ENCODE measurements at regions not wholly inside any gene's neighbourhood (a gene's known extent, or its start where the extent isn't known, plus 50 kb on each side); places are given as distances from the start of the nearest gene placed in this dataset.

DNA sequence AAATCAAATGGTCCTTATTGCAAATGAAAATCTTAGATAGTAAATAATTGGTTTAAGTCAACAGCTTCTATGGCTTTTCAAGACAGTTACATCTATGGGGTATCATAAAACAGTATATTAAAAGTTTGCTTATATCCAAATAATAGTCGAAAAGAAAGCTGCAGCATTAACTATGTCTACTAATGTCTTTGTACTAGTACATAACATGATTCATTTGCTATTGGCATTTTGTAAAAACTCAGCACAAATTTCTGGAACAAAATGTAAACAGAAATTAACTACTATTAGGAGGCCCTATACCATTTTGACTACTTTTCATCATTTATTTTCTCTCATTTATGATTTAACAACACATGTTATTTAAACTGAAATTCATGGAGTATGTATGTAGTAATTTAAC lies 1435.2 kb upstream of the PRR20A start:
- intact Hi-C loops (cut with DNase I), result no loop called here
- Histone ChIP-seq H3K36me3 (no peaks in the 10 kb centered on the region), H3K27ac (replicated peaks in 1 of 4) (no peak overlapping the region), H3K27me3 (no peaks in the 10 kb centered on the region), H3K4me3 (no peak overlapping the region), H3K4me1 (peaks cover 0 to 10% (median 3%) of the 10 kb centered on the region in 4 donors), H3K9me3 (no peaks in the 10 kb centered on the region)
- DNase-seq (ENCODE audit: extremely low spot score), result no peak
- WGBS, result 72% methylated on average over 1 of the region's 1 CpG
- no peak for TF ChIP-seq POLR2AphosphoS5 (IDR thresholded peaks at IDR 0.05)
- TF ChIP-seq, protein P1, sequence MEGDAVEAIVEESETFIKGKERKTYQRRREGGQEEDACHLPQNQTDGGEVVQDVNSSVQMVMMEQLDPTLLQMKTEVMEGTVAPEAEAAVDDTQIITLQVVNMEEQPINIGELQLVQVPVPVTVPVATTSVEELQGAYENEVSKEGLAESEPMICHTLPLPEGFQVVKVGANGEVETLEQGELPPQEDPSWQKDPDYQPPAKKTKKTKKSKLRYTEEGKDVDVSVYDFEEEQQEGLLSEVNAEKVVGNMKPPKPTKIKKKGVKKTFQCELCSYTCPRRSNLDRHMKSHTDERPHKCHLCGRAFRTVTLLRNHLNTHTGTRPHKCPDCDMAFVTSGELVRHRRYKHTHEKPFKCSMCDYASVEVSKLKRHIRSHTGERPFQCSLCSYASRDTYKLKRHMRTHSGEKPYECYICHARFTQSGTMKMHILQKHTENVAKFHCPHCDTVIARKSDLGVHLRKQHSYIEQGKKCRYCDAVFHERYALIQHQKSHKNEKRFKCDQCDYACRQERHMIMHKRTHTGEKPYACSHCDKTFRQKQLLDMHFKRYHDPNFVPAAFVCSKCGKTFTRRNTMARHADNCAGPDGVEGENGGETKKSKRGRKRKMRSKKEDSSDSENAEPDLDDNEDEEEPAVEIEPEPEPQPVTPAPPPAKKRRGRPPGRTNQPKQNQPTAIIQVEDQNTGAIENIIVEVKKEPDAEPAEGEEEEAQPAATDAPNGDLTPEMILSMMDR (IDR thresholded peaks at IDR 0.05), result no peak
- no peak for TF ChIP-seq POLR2A (IDR thresholded peaks at IDR 0.05; ENCODE audit: low read depth)
- TF ChIP-seq EP300 (IDR thresholded peaks at IDR 0.05), result no peak

DNA sequence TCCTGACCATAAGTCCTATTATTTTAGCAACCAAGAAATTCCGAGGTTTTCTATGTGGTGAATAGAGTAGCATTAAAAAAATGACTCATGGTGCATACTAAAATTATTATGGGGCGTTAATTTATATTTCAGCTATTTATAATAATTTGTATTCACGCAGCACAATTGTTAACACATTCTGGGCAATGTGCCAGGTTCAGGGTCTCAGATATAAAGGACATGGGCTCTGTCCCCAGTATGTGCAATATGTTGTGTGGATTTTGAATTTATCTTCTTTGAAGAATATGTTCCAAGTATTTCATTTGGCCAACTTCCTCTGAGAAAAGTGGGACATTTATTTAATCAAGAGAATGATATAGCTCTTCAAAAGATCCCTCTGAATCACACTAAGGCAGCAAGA lies 1434.7 kb upstream of the PRR20A start:
- TF ChIP-seq POLR2AphosphoS5 (IDR thresholded peaks at IDR 0.05) (no peak), POLR2A (IDR thresholded peaks at IDR 0.05; ENCODE audit: low read depth) (no peak), EP300 (IDR thresholded peaks at IDR 0.05) (no peak)
- TF ChIP-seq, protein P1 (IDR thresholded peaks at IDR 0.05), result no peak
- Histone ChIP-seq H3K9me3 (no peaks in the 10 kb centered on the region), H3K4me1 (peaks cover 0 to 10% (median 3%) of the 10 kb centered on the region in 4 donors), H3K4me3 (no peak overlapping the region), H3K27ac (replicated peaks in 1 of 4) (no peak overlapping the region), H3K27me3 (no peaks in the 10 kb centered on the region), H3K36me3 (no peaks in the 10 kb centered on the region)
- intact Hi-C loops (cut with DNase I), result no loop called here
- WGBS, result 32% methylated on average over 3 of the region's 3 CpGs
- no peak for DNase-seq (ENCODE audit: extremely low spot score)

DNA sequence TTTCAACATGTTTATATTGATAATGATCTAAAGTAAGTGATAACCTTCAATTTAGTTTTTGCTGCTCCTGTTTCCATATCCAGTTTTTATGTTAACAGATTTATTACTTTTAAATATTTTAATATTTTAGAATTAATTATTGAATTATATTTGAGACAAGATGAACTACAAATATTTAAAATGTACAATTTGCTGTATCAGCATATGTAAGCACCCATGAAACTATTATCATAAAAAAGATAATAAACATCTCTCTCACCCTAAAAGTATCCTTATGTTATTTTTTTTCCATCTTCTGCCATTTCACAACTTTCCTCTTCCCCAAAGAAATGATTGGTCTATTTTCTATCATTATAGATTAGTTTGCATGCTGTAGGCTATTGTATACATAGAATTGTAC lies 1426.6 kb upstream of the PRR20A start:
- Histone ChIP-seq H3K9me3 (peaks cover 0 to 5% (median 0%) of the 10 kb centered on the region in 4 donors), H3K27ac (replicated peaks in 1 of 4) (no peak overlapping the region), H3K4me1 (no peaks in the 10 kb centered on the region), H3K36me3 (no peaks in the 10 kb centered on the region), H3K27me3 (no peaks in the 10 kb centered on the region), H3K4me3 (no peak overlapping the region)
- TF ChIP-seq EP300 (IDR thresholded peaks at IDR 0.05) (no peak), POLR2AphosphoS5 (IDR thresholded peaks at IDR 0.05) (no peak), POLR2A (IDR thresholded peaks at IDR 0.05; ENCODE audit: low read depth) (no peak)
- TF ChIP-seq, protein P1 (IDR thresholded peaks at IDR 0.05), result no peak
- no peak for DNase-seq (ENCODE audit: extremely low spot score)
- intact Hi-C loops (cut with DNase I), result no loop called here

DNA sequence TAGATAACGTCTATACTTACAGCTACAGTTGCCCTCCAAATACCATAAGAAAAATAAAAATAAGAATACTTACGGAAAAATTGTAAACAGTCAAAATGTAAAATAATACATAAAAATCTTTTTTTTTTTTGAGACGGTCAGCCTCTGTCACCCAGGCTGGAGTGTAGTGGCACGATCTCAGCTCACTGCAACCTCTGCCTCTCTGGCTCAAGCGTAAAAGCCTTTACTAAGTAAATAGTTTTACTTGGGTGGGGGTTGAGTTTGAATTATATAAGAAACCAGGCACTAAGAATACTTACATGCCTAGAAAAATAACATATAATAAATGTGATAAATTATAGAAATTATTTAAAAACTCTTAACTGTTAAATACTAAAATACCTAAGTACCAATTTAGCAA lies 1413.0 kb upstream of the PRR20A start:
- no peaks in the 10 kb centered on the region for H3K27me3 ChIP-seq
- TF ChIP-seq, protein P1 (IDR thresholded peaks at IDR 0.05), result no peak
- no peak for TF ChIP-seq POLR2AphosphoS5 (IDR thresholded peaks at IDR 0.05)
- no peak for TF ChIP-seq POLR2A (IDR thresholded peaks at IDR 0.05; ENCODE audit: low read depth)
- no peak for TF ChIP-seq EP300 (IDR thresholded peaks at IDR 0.05)
- no peak overlapping the region for H3K4me3 ChIP-seq
- H3K27ac ChIP-seq (replicated peaks in 1 of 4), result no peak overlapping the region
- H3K36me3 ChIP-seq, result no peaks in the 10 kb centered on the region
- WGBS, result 80% methylated on average over 5 of the region's 5 CpGs
- no peaks in the 10 kb centered on the region for H3K9me3 ChIP-seq
- no peak for DNase-seq (ENCODE audit: extremely low spot score)
- intact Hi-C loops (cut with DNase I), result no loop called here
- no peaks in the 10 kb centered on the region for H3K4me1 ChIP-seq

DNA sequence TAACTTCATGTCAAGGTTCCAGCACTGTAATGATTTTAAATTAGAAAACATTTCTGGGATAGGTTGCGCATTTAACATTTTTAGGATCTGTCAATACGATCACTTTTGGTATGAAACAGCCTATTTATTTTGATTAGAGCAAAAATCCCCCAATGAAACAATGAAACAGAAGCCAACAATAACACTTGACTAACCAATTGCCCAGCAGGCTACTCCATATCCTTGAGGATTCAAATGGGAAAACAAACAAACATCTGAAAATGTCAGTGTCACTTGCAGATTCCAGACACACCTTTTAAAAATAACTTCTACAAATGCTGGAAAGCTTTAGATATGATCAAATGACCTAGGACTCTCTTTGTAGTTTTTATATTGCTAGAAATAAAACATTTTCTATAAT lies 1412.5 kb upstream of the PRR20A start:
- Histone ChIP-seq H3K36me3 (no peaks in the 10 kb centered on the region), H3K4me1 (no peaks in the 10 kb centered on the region), H3K9me3 (no peaks in the 10 kb centered on the region), H3K27me3 (no peaks in the 10 kb centered on the region), H3K27ac (replicated peaks in 1 of 4) (no peak overlapping the region), H3K4me3 (no peak overlapping the region)
- TF ChIP-seq, protein P1 (IDR thresholded peaks at IDR 0.05), result no peak
- no peak for TF ChIP-seq POLR2AphosphoS5 (IDR thresholded peaks at IDR 0.05)
- no peak for TF ChIP-seq EP300 (IDR thresholded peaks at IDR 0.05)
- no peak for TF ChIP-seq POLR2A (IDR thresholded peaks at IDR 0.05; ENCODE audit: low read depth)
- intact Hi-C loops (cut with DNase I), result no loop called here
- 84% methylated on average over 2 of the region's 2 CpGs for whole genome bisulfite sequencing
- DNase-seq (ENCODE audit: extremely low spot score), result no peak

All from esophagus muscularis mucosa (tissue), 4 donors.